ENCODE measurements at regions not wholly inside any gene's neighbourhood (a gene's known extent, or its start where the extent isn't known, plus 50 kb on each side); places are given as distances from the start of the nearest gene placed in this dataset.
A peak's percentile ranks its signal among the peaks of the same experiment; 100 is the strongest.

- TF ChIP-seq CTCF (IDR thresholded peaks at IDR 0.05 in 2 of 3, conservative IDR thresholded peaks at IDR 0.05 in 1 of 3; ENCODE audit: borderline replicate concordance in 1 of 3, insufficient read depth in 1 of 3, low read depth in 2 of 3, low read length in 2 of 3) (no peak), POLR2A (IDR thresholded peaks at IDR 0.05; ENCODE audit: borderline replicate concordance, extremely low read depth, insufficient read depth, insufficient read length) (no peak), POLR2AphosphoS5 (IDR thresholded peaks at IDR 0.05; ENCODE audit: low read depth, low read length) (no peak), EZH2 (IDR thresholded peaks at IDR 0.05) (no peak), MAX (IDR thresholded peaks at IDR 0.05) (no peak), CBX3 (IDR thresholded peaks at IDR 0.05; ENCODE audit: low read depth) (no peak), ATF3 (IDR thresholded peaks at IDR 0.05) (no peak), TCF7L2 (IDR thresholded peaks at IDR 0.05; ENCODE audit: borderline replicate concordance, extremely low read depth, insufficient read depth, insufficient read length) (peak; percentile 20)
These were observed 370.5 kb upstream of the PBX1 start for GRCh38 chr1:164188497-164188896.

Measured in HCT116 (cell line).